Kidney (tissue), 13 donors: ENCODE measurements at regions not wholly inside any gene's neighbourhood (a gene's known extent, or its start where the extent isn't known, plus 50 kb on each side); places are given as distances from the start of the nearest gene placed in this dataset.

ENCODE experiments used
- DNase-seq, 5 donors: peaks; one replicate each; pipeline ENCODE4 v3.0.0-alpha.2; 2013 to 2020
- FAIRE-seq: peaks from 2 replicates; lab custom pipeline; 2012; peaks lifted over from hg19 to GRCh38; lab: Jason Lieb, UNC
- H3K27ac ChIP-seq, 2 donors: one replicate each; pipeline ENCODE4 v1.7.0; 2013; ENCODE audit warnings: low read depth in 2 of 2, low read length in 2 of 2, inconsistent platforms in 1 of 2
- H3K27me3 ChIP-seq: one replicate; pipeline ENCODE4 v1.7.1; 2013; ENCODE audit warnings: low read length, inconsistent platforms; ENCODE audit not compliant: control insufficient read depth, insufficient read depth
- H3K36me3 ChIP-seq, 3 donors: one replicate each; pipeline versions ENCODE4 v1.7.0 to v1.7.1; 2013; ENCODE audit warnings: low read length in 3 of 3, control low read depth in 1 of 3, inconsistent platforms in 1 of 3; ENCODE audit not compliant: insufficient read depth in 3 of 3, control insufficient read depth in 2 of 3
- H3K4me1 ChIP-seq, 3 donors: one replicate each; pipeline versions ENCODE4 v1.7.0 to v1.7.1; 2013; ENCODE audit warnings: low read length in 3 of 3, inconsistent platforms in 1 of 3, low read depth in 1 of 3; ENCODE audit not compliant: control insufficient read depth in 2 of 3, insufficient read depth in 2 of 3
- H3K4me3 ChIP-seq, 3 donors: one replicate each; pipeline versions ENCODE4 v1.7.0 to v1.8.1; 2013; ENCODE audit warnings: low read length in 3 of 3, control low read depth in 1 of 3, inconsistent platforms in 1 of 3
- H3K9ac ChIP-seq, 3 donors: one replicate each; pipeline versions ENCODE4 v1.7.0 to v1.7.1; 2013; ENCODE audit warnings: low read length in 3 of 3, control low read depth in 1 of 3, inconsistent platforms in 1 of 3
- H3K9me3 ChIP-seq, 3 donors: one replicate each; pipeline versions ENCODE4 v1.7.0 to v1.7.1; 2013; ENCODE audit warnings: low read length in 3 of 3, control low read depth in 1 of 3, inconsistent platforms in 1 of 3; ENCODE audit not compliant: control insufficient read depth in 2 of 3, insufficient read depth in 1 of 3
- CTCF ChIP-seq: IDR thresholded peaks from 3 replicates; pipeline ENCODE4 v1.5.1; 2012; ENCODE audit warnings: mild to moderate bottlenecking, moderate library complexity, borderline replicate concordance; ENCODE audit not compliant: insufficient read depth; ENCODE audit errors: extremely low read depth
- intact Hi-C: fragments of 100-400 bp; cut with DNase I; formaldehyde crosslinking; loops from one replicate; pipeline ENCODE4 v1.11.1; 2022
- donor health status: control.
- donor health status: control.
- donor health status: control.
- donor health status: control.
- donor health status: control.
- donor health status: DM: yes; HTN: yes; CAD: no.
- donor health status: Normal renal cell carcinoma (clear cell type).

- Histone ChIP-seq H3K9ac (no peak overlapping the region), H3K36me3 (no peaks in the 10 kb centered on the region), H3K4me3 (no peak overlapping the region), H3K4me1 (no peaks in the 10 kb centered on the region), H3K9me3 (no peaks in the 10 kb centered on the region), H3K27ac (no peak overlapping the region), H3K27me3 (no peaks in the 10 kb centered on the region)
- DNase-seq = peak in 2 of 5 donors; percentile 9 to 31
- no peak for TF ChIP-seq CTCF
- no peak for FAIRE-seq
- intact Hi-C loops = loop anchor here (10.0 kb wide), 1 partner anchor 186 kb away; no protein-coding TSS in a partner anchor
These were observed 111.7 kb downstream of the IRF8 start for GRCh38 chr16:86010680-86011141.

GRCh38 chr16:86011532-86011931, 112.6 kb downstream of the IRF8 start:
- H3K27me3 ChIP-seq = no peaks in the 10 kb centered on the region
- H3K9ac ChIP-seq = no peak overlapping the region
- DNase-seq = peak in 2 of 5 donors; percentile 12 to 28
- no peaks in the 10 kb centered on the region for H3K9me3 ChIP-seq
- no peak overlapping the region for H3K4me3 ChIP-seq
- intact Hi-C loops = loop anchor here (10.0 kb wide), 1 partner anchor 187 kb away; no protein-coding TSS in a partner anchor
- H3K4me1 ChIP-seq = no peaks in the 10 kb centered on the region
- FAIRE-seq = no peak
- TF ChIP-seq CTCF = no peak
- H3K27ac ChIP-seq = no peak overlapping the region
- H3K36me3 ChIP-seq = no peaks in the 10 kb centered on the region

GRCh38 chr16:86012221-86012620, 113.3 kb downstream of the IRF8 start:
- no peaks in the 10 kb centered on the region for H3K4me1 ChIP-seq
- intact Hi-C loops = loop anchor here (10.0 kb wide), 1 partner anchor 187 kb away; no protein-coding TSS in a partner anchor
- FAIRE-seq (no peak), DNase-seq (no peak)
- H3K9me3 ChIP-seq = no peaks in the 10 kb centered on the region
- no peaks in the 10 kb centered on the region for H3K36me3 ChIP-seq
- TF ChIP-seq CTCF = no peak
- no peak overlapping the region for H3K27ac ChIP-seq
- H3K27me3 ChIP-seq = no peaks in the 10 kb centered on the region
- H3K4me3 ChIP-seq = no peak overlapping the region
- H3K9ac ChIP-seq = no peak overlapping the region

GRCh38 chr16:86013867-86014266, 114.9 kb downstream of the IRF8 start:
- DNase-seq (no peak), FAIRE-seq (no peak)
- no peaks in the 10 kb centered on the region for H3K36me3 ChIP-seq
- no peak overlapping the region for H3K4me3 ChIP-seq
- no peak for TF ChIP-seq CTCF
- H3K9ac ChIP-seq = no peak overlapping the region
- intact Hi-C loops = loop anchor here (10.0 kb wide), 1 partner anchor 189 kb away; no protein-coding TSS in a partner anchor
- H3K4me1 ChIP-seq = no peaks in the 10 kb centered on the region
- no peaks in the 10 kb centered on the region for H3K9me3 ChIP-seq
- no peak overlapping the region for H3K27ac ChIP-seq
- H3K27me3 ChIP-seq = no peaks in the 10 kb centered on the region
